Transverse colon (tissue), 4 donors: ENCODE measurements at regions not wholly inside any gene's neighbourhood (a gene's known extent, or its start where the extent isn't known, plus 50 kb on each side); places are given as distances from the start of the nearest gene placed in this dataset.

Source experiments
- POLR2AphosphoS5 ChIP-seq, 3 donors: sonication (generic); formaldehyde crosslinking; IDR thresholded peaks; one replicate each; pipeline ENCODE4 v1.6.1; 2016; ENCODE audit warnings: antibody characterized with exemption in 3 of 3
- TF ChIP-seq, protein P1 (sequence below), 5 experiments: fragments of 200-600 bp in 3 of 5; fragments of 450-650 bp in 2 of 5; sonication (generic) in 3 of 5; IDR thresholded peaks; 1 replicate in 2 of 5; 2 replicates in 3 of 5; pipeline ENCODE4 v1.5.1; 2016 to 2017; ENCODE audit warnings: antibody characterized with exemption in 5 of 5, inconsistent platforms in 3 of 5, mild to moderate bottlenecking in 2 of 5, moderate library complexity in 1 of 5

DNA sequence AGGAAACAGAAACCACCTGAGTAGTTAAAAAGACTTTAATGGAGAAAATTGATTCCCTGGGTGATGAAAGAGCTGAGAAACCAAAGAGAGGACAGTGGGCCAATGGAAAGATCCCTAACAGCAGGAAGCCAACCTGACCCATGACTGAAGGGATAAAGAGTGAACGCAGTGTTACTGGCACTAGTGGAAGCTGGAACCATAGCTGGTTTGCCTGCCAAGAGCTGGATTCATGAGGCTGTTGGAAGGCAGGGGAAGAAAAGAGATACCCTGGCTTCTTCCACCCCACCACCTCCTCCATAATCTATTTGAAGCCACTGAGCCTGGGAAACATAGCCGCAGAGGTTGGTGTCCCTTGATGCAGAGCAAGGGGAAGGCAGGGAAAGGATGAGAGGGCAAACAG, 125.5 kb upstream of the PRKD1 start:
- no peak for TF ChIP-seq POLR2AphosphoS5 (IDR thresholded peaks at IDR 0.05)
- TF ChIP-seq, protein P1, sequence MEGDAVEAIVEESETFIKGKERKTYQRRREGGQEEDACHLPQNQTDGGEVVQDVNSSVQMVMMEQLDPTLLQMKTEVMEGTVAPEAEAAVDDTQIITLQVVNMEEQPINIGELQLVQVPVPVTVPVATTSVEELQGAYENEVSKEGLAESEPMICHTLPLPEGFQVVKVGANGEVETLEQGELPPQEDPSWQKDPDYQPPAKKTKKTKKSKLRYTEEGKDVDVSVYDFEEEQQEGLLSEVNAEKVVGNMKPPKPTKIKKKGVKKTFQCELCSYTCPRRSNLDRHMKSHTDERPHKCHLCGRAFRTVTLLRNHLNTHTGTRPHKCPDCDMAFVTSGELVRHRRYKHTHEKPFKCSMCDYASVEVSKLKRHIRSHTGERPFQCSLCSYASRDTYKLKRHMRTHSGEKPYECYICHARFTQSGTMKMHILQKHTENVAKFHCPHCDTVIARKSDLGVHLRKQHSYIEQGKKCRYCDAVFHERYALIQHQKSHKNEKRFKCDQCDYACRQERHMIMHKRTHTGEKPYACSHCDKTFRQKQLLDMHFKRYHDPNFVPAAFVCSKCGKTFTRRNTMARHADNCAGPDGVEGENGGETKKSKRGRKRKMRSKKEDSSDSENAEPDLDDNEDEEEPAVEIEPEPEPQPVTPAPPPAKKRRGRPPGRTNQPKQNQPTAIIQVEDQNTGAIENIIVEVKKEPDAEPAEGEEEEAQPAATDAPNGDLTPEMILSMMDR (IDR thresholded peaks at IDR 0.05): no peak
